ENCODE measurements at regions not wholly inside any gene's neighbourhood (a gene's known extent, or its start where the extent isn't known, plus 50 kb on each side); places are given as distances from the start of the nearest gene placed in this dataset.

DNA sequence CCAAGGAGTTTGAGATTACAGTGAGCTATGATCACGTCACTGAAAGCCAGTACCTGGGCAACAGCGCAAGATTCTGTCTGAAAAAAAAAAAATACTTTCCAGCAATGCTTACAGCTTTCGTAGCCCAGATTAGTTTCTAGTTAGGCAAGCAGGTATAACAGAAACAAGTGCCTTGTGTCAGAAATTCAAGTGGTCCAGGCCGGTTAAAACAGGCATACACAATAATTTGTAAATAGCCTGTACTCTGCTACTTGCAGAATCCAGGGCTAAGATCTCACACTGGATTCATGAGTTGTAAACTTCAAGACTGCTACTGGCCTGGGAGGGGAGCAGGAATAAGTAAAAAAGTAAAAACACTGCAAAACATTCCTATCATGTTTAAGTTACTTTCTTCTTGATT lies 512.9 kb downstream of the IPMK start:
- peaks cover 14% of the 10 kb centered on the region for H3K9me3 Mint-ChIP-seq (ENCODE audit: unreplicated experiment)
- TF ChIP-seq, protein P1, sequence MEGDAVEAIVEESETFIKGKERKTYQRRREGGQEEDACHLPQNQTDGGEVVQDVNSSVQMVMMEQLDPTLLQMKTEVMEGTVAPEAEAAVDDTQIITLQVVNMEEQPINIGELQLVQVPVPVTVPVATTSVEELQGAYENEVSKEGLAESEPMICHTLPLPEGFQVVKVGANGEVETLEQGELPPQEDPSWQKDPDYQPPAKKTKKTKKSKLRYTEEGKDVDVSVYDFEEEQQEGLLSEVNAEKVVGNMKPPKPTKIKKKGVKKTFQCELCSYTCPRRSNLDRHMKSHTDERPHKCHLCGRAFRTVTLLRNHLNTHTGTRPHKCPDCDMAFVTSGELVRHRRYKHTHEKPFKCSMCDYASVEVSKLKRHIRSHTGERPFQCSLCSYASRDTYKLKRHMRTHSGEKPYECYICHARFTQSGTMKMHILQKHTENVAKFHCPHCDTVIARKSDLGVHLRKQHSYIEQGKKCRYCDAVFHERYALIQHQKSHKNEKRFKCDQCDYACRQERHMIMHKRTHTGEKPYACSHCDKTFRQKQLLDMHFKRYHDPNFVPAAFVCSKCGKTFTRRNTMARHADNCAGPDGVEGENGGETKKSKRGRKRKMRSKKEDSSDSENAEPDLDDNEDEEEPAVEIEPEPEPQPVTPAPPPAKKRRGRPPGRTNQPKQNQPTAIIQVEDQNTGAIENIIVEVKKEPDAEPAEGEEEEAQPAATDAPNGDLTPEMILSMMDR (IDR thresholded peaks at IDR 0.05), result no peak
- no peak overlapping the region for H3K4me3 Mint-ChIP-seq (ENCODE audit: unreplicated experiment)
- H3K4me1 Mint-ChIP-seq (ENCODE audit: unreplicated experiment), result peaks cover 2% of the 10 kb centered on the region
- H3K36me3 Mint-ChIP-seq (ENCODE audit: unreplicated experiment), result peaks cover 2% of the 10 kb centered on the region
- no peak for DNase-seq (ENCODE audit: extremely low spot score, unreplicated experiment)
- H3K27ac Mint-ChIP-seq (ENCODE audit: unreplicated experiment), result no peak overlapping the region
- H3K27me3 Mint-ChIP-seq (ENCODE audit: unreplicated experiment), result peaks cover 73% of the 10 kb centered on the region

DNA sequence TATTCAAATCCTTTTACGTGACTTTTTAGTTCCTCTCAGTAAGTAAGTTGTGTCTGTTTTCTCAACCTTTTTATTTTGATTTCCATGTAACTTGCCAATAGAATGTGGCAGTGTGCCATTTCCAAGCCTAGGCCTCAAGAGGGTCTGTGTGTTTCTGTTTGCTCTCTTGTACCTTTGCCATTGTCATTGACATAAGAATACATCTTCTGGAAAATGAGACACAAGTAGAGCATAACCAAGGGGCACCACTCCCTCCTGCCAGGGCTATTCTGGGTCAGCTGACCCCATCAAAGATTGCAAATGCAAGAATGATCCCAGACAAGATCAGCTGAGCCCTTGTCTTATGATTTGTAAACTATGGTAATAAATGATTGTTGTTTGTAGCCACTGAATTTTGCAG lies 524.0 kb downstream of the IPMK start:
- Mint-ChIP-seq H3K4me1 (ENCODE audit: unreplicated experiment) (no peaks in the 10 kb centered on the region), H3K27ac (ENCODE audit: unreplicated experiment) (no peak overlapping the region)

DNA sequence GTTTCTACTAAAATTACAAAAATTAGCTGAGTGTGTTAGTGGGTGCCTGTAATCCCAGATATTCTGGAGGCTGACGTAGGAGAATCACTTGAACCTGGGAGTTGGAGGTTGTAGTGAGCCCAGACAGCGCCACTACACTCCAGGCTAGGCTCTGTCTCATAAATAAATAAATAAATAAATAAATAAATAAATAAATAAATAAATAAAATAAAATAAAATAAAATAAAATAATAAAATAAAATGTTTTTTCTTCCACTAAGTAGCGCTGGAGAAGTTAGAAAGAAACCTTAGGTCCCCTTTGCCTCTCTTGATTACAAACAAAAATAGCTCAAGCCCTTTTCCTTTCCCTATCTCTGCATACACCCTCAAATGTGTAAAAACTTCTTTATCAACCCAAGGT lies 525.9 kb downstream of the IPMK start:
- Mint-ChIP-seq H3K36me3 (ENCODE audit: unreplicated experiment) (peaks cover 1% of the 10 kb centered on the region), H3K27me3 (ENCODE audit: unreplicated experiment) (peaks cover 43% of the 10 kb centered on the region), H3K4me3 (ENCODE audit: unreplicated experiment) (no peak overlapping the region), H3K4me1 (ENCODE audit: unreplicated experiment) (no peaks in the 10 kb centered on the region), H3K9me3 (ENCODE audit: unreplicated experiment) (no peaks in the 10 kb centered on the region), H3K27ac (ENCODE audit: unreplicated experiment) (no peak overlapping the region)
- TF ChIP-seq, protein P1 (IDR thresholded peaks at IDR 0.05), result no peak
- DNase-seq (ENCODE audit: extremely low spot score, unreplicated experiment), result no peak

More for the DNA sequence above, 524.0 kb downstream of the IPMK start:
- TF ChIP-seq, protein P1 (IDR thresholded peaks at IDR 0.05), result no peak
- DNase-seq (ENCODE audit: extremely low spot score, unreplicated experiment), result no peak
- Mint-ChIP-seq H3K4me3 (ENCODE audit: unreplicated experiment) (no peak overlapping the region), H3K36me3 (ENCODE audit: unreplicated experiment) (peaks cover 1% of the 10 kb centered on the region), H3K9me3 (ENCODE audit: unreplicated experiment) (peaks cover 3% of the 10 kb centered on the region), H3K27me3 (ENCODE audit: unreplicated experiment) (peaks cover 43% of the 10 kb centered on the region)

DNA sequence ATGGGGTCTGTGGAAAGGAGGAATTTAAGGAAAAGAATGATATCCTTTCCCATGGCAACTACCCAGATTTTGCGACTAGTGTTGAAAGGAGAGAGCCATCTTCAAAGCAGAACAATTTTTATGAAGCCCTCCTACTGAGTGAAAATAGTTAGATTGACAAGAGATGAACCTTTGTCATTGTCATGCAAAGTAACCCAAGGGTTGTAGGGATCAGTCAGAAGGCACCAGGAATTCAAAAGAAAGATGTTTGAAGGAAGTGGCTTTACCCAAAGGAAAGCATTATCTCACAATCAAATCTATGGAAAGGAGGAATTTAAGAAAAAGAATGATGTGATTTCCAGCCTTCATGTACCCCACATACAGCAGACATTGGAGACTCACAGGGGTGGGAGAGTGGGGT lies 544.4 kb downstream of the IPMK start:
- Mint-ChIP-seq H3K27me3 (ENCODE audit: unreplicated experiment) (peaks cover 52% of the 10 kb centered on the region), H3K9me3 (ENCODE audit: unreplicated experiment) (peaks cover 28% of the 10 kb centered on the region)

DNA sequence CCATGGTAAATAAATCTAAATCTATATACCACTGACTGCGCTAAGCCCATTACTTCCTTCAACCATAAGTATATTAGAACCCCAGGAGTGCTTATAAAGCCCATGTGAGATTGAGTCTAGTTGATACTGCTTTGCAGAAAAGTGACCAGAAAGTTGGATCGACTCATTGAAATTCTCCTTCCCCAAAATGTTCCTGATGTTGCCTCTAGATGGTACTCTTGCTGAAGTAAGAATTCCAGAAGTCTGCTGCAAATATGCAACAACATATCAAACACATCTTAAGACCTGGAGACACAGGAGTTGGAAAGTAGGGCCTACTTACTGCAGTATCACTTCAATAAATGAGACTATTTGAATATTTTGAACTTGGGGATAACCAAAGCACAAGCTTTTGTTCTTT lies 550.8 kb downstream of the IPMK start:
- Mint-ChIP-seq H3K27ac (ENCODE audit: unreplicated experiment) (no peak overlapping the region), H3K4me1 (ENCODE audit: unreplicated experiment) (peaks cover 23% of the 10 kb centered on the region), H3K9me3 (ENCODE audit: unreplicated experiment) (peaks cover 28% of the 10 kb centered on the region), H3K4me3 (ENCODE audit: unreplicated experiment) (no peak overlapping the region), H3K36me3 (ENCODE audit: unreplicated experiment) (peaks cover 10% of the 10 kb centered on the region), H3K27me3 (ENCODE audit: unreplicated experiment) (peaks cover 4% of the 10 kb centered on the region)
- TF ChIP-seq, protein P1 (IDR thresholded peaks at IDR 0.05), result peak; percentile 66
- no peak for DNase-seq (ENCODE audit: extremely low spot score, unreplicated experiment)

More for the DNA sequence above, 544.4 kb downstream of the IPMK start:
- TF ChIP-seq, protein P1 (IDR thresholded peaks at IDR 0.05), result no peak
- Mint-ChIP-seq H3K4me3 (ENCODE audit: unreplicated experiment) (no peak overlapping the region), H3K4me1 (ENCODE audit: unreplicated experiment) (no peaks in the 10 kb centered on the region), H3K27ac (ENCODE audit: unreplicated experiment) (no peak overlapping the region), H3K36me3 (ENCODE audit: unreplicated experiment) (peaks cover 7% of the 10 kb centered on the region)
- DNase-seq (ENCODE audit: extremely low spot score, unreplicated experiment), result no peak

Measured in osteocyte (in vitro differentiated cells).